ENCODE measurements at regions not wholly inside any gene's neighbourhood (a gene's known extent, or its start where the extent isn't known, plus 50 kb on each side); places are given as distances from the start of the nearest gene placed in this dataset.

DNA sequence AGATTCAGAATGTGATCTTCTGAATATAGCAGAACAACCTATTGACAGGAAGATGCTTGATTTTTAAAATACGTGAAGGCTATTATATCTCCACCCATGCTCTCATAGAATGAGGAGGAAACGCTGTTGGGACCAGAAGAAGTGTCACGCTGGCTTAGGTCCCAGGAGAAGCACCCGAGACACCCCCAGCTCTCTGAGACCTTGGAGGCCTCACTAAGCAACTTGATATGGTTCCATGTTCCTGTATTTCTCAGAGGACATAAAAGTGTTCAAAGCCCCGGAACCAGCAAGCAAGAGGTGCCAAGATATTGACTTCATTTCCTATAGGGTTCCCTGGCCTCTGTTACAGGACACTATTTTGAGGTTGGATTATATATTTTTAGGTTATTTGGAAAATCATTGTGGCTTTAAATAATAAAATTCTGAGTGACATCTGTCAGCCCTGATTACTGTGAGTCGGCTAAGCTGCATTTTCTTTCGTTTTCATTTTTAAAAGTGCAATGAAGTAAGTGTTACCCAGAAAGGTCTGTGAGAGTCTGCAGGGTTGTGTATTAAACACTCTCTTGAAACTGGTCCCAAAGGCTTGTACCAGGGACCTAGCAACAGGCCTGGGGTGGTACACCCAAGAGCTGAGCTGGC lies 400.0 kb downstream of the SOX9 start:
- no peak for DNase-seq (ENCODE audit: low read depth)

DNA sequence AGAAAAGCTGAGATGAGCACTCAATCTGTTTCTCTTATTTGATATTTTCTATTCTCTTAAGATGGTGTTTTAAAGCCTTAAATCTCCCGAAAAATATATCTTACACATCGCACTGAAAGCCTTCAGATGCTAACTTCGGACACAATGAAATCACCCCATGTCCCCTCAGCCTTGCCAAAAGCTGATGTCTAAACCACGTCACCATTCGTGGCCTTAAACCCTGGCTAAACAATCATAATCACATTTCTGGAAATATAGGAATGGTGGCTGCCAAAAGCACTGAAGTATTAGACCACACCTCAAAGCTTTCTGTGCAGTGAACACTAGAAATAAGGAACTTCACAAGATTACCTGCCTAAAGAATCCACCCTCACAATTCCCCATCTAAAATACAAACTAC lies 402.7 kb downstream of the SOX9 start:
- DNase-seq (ENCODE audit: low read depth) = no peak

DNA sequence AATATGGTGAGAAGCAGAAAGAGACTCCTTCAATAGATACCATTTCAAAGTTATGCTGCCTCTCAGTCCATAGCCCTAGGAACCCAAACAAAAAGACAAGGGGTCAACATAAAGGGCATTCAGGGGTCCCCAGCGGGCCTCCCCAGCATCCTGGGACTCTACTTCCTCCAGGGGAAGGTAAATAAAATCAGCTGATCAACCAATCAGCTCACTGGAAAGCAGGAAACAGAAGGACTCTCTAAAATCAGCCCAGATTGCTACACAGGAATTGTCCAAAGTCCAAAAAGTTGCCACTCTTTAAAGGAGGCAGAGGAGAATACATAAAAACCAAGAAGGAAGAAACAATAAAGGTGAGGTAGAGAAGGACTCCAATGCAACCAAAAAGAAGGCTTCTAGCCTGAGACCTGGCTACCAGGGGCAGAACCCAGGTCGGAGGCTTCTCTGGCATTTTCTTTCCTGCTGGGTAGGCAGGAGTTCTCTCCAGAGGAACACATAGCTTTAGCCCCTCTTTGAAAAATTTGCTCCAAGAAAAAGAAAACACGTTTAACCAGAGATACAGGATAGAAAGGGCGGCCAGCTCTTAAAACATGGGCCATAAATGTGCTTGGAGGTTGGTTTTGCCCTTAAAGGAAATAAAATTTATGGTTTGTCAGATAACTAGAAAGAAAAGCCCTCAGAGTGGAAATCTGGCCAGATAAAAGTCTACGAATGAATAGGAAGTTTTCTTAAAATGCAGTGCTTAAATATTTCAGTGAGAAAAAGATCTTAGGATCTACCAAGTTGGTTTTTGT lies 404.6 kb downstream of the SOX9 start:
- DNase-seq (ENCODE audit: low read depth) = no peak

DNA sequence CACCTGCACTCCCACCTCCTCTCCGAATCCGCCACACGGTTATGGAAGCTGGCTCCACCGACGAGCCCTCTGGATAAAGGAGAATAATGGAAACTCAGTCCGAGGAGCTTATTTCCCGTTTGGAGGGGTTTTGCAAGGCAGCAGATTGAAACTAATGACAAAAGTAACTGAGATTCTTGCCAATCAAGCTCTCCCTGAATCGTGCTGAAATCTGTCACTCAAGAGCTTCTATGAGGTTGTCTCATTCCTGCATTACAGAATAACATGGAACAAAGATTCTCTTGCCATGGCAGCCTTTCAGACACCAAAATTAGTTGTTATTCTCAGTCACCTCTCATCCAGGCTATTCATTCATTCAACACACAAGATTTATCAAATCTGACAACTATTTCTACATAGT lies 405.9 kb downstream of the SOX9 start:
- no peak for DNase-seq (ENCODE audit: low read depth)

DNA sequence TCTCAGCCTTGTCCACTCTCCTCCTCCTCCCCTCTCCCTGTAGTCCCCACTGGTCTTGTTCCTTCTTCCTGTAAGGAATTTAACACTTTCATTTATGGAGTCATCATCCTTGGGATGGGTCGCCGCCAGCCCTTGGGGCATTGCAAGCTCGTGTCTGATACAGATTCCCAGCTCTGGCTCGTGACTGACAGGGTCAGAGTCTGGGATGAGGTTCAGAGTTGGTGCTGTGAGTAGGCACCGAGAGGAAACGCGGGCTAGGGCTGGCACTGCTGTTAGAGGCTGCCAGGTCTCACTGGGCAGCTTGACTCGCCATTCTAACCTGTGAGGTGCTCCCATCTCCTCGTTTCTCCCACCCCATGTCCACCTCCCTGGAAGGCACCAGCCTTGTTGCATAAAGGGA lies 407.0 kb downstream of the SOX9 start:
- DNase-seq (ENCODE audit: low read depth) = no peak

DNA sequence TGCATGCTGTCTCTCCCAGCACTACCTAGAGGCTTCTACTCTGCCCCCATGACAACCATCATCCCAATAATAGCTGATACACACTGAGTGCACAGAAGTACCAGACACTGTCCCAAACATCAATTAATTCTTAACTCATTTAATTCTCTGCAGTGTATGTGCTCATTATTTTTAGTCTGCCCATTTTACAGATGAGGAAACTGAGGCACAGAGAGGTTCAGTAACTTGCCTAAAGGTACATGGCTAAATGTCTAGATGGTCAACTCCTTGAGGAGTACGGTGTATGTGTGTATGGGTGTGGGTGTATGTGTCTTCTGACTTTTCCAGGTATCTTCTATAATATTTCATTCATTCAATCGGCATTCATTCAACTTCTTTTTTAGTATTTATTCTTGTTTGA lies 407.9 kb downstream of the SOX9 start:
- DNase-seq (ENCODE audit: low read depth) = no peak

DNA sequence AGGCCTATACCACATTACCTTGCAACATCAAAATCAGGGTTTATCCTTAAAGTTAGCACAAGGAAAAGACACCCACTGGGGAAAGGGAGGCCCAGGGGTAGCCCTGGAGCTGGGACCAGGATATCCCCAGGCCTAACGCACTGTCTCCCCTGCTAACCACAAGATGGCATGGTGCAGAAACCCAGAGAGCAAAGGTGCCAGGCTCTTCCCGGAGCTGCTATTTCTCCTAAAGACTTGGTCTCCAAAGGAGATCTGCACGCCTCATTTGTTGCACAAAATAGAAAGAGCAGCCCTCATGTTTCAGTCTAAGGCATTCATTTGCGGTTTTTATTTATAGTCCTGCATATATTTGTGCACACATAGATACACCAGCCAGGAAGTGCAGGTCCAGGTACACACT lies 408.6 kb downstream of the SOX9 start:
- no peak for DNase-seq (ENCODE audit: low read depth)

DNA sequence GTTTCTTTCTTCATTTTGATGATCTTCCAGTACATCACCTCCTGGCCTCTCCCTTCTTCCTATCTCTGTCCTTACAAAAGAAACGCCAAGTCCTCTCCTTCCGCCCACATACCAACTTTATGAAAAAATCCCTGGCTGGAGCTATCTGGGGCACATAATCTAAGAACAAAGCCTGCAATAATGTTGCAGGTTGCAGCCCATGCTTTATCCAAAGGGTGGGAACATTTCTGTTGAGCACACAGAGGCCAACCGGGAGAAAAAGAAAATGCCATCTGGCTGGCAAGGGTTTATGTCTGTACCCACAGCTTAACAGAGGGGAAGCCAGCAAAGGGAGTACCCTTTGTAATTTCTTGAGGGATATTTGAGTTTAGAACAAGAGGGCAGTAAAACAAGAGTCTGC lies 409.6 kb downstream of the SOX9 start:
- DNase-seq (ENCODE audit: low read depth) = no peak

DNA sequence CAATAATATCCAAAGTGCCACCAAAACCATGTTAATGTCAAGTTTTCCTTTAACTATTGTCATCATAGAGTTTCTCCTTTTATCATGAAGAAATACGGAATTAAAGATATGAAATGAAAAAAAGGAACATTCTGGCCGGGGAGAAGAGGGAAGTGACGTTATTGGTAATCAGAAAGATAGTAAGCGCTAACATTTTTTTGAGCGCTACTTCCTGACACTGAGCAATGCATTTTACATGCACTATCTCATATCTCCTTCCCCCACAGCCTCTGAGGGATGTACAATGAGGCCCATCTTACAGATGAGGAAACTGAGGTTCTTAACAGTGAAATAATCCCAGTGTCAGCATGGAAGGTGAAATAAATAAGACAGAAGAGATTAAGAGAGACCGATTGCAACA lies 410.9 kb downstream of the SOX9 start:
- DNase-seq (ENCODE audit: low read depth) = no peak

DNA sequence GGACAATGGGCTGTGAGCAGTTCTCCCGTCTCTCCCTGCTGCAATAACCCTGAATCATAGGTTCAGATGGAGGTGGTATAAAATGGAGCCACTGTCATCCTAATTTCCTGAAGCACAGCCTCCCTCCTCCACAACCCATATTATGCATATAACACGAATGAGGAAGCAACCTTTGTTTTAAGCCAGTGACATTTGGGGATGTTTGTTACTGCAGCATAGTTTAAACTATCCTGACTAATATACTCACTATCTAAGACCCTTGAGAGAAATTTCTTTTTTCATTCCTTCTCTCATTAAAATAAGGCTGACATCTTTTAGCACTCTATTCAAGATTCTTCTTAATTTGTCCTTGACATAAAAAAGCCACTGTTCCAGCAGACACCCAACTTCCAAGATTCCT lies 413.4 kb downstream of the SOX9 start:
- no peak for DNase-seq (ENCODE audit: low read depth)

DNA sequence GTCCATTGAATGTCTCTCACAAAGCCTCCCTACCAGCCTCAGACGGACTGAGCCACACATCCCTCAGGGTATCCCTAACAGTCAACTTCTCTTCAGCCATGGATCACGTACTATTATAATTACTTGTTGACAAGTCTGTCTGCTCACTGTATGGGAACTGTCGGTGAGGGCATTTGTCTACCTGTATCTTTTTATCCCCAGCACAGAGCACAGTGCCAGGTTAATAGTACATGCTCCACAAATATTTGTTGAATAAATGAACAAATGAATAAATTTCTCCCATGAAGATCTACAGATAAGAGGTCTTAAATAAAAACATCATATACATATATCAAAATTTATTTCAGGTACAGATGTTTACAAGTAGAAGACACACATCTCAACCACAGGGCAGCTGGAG lies 414.0 kb downstream of the SOX9 start:
- no peak for DNase-seq (ENCODE audit: low read depth)

DNA sequence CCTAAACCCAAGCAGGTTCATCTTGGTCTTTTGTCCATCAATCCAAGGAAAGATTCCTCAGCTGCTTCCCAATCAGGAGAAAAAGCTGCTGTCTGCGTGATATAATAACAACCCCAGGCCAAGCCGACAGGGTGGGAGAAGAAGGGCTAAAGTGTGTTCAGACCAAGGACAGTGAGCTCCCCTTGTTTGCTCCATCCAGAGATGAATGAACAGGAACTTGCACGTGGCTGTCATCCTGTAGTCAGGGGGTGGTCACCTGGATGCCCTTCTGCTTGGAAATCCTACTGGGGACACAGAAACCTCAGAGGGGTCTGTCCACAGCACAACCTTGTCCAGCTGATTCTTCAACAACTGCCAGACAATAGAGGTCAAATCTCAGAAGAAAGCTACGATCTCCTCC lies 414.5 kb downstream of the SOX9 start:
- DNase-seq (ENCODE audit: low read depth) = no peak

DNA sequence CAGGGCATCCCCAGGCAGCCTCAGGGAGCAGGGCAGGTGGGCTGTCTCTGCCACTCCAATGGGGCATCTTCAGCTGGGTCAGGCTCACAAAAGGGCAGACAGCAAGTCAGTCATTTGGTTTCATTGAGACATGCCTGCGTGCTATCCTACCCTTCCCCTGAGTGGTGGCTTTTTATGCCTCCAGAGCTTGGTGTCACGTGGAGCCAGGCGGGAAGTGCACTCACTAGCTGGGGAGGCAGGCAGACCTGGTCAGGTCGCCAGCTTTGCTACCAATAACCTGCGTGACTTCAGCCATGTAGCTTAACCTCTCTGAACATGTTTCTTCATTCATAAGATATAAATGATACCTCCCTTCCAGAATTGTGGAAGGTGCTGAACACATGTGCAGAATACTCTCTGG lies 415.0 kb downstream of the SOX9 start:
- no peak for DNase-seq (ENCODE audit: low read depth)

DNA sequence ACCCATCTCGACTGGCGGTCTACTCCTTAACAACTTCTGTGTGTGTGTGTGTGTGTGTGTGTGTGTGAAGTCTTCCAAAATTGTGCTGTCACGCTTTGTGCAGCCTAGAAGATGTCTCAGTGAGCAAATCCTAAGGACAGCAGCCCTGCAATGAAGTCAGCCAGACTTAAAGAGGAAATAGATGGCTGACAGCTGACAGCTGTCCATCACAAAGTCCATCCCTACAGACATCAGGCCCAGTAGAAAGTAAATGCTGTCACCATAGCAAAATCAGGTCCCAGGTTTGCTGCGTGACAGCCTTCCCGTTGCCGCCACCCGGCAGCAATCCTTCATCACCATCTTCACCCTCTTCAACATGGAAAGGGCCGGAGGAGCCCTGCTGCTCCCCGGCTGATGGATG lies 416.0 kb downstream of the SOX9 start:
- no peak for DNase-seq (ENCODE audit: low read depth)

DNA sequence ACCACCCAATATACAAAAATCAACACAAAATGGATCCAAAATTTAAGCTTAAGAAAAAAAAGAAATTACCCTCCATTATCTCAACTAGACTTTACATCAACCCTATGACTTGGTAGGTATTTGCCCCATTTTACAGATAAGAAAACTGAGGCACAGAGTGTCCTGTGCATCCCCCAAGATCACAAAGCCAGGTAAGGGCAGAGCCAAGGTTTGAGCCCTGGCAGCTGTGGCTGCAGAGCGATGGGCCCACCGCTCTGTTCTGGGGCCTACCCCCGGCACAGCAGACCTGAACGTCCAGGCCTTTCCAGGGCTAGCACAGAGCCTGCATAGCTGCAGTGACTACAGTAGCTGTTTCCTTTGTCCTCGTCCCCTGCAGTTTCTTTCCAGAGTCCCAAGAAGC lies 417.6 kb downstream of the SOX9 start:
- no peak for DNase-seq (ENCODE audit: low read depth)

DNA sequence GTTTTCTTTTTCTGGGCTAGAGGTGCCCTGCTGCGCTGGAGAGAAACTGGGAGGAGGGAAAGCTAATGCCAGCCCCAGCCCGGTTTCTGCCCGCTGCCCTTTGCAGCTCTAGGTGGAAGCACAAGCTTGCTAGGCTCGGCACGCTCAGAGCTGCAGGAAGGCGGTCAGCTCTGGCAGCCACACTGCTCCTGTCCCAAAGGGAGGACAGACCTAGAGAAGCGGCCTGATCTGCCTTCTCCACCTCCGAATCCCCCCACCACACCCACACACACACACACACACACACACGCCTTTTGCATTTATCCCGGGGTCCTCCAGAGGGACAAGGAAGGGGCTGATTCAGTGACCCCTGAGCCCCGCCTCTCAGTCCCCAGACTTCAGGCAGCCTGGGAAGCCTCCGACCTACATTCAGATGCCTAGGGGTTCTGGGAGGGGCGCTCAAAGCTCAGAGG lies 418.1 kb downstream of the SOX9 start:
- no peak for DNase-seq (ENCODE audit: low read depth)

DNA sequence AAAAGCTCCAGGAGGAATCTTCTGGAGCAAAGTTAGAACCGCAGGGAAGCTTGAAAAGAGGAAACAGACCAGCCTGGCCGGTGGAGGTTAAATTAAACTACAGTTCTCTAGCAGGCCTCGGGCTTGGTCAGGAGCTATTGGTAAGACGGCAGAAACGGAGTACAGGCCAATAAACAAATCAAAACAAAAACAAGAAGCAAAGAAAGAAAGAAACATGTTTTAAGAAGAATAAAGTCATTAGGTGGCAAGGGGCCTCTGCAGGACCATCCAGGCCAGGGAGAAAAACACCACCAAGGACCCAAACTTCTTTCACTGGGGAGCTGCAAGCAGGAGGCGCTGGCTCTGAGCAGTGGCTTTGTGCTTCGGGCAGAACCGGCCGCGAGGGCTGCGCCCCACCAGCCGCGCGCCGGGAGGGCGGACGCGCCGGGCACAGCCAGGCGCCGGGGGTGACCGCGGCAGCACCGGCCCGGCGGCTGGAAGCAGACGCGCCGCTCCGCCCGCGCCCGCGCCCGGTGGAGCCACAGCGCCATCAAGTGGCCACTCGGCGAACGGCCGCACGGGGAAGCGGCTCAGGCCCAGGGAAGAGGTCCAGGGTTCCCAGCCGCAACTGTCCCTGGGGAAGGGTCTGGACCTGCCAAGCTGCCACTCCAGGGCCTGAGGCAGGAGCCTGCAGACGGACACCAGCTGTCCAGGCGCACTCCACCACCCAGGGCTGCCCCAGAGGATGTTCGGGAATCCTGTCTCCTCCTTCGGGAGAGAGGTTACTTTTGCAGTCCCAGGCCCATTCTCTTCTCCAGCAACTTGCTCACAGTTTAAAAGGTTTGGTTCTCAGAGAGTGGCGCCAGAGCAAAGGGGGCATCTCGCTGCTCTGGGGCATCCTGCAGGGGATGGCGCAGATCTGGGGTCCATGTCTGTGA lies 419.4 kb downstream of the SOX9 start:
- DNase-seq (ENCODE audit: low read depth) = peak; percentile 10

DNA sequence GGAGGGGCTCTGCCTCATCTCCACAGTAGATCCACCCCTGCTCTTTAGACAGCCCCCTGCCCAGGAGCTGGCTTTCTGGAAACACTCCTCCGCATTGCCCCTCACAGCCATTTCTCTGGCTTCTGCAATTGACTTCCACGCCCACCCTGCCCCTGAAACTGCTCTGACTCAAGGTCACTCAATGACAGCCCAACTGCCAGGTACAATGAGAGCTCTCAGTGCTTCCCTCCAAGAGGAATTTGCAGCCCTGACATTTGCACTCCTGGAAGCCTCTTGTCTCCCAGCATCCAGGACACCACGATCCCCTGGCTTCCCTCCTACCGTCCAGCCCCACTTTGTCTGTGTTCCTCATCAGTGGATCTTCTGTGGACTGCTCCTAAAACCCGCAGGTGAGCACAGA lies 421.5 kb downstream of the SOX9 start:
- DNase-seq (ENCODE audit: low read depth) = no peak

DNA sequence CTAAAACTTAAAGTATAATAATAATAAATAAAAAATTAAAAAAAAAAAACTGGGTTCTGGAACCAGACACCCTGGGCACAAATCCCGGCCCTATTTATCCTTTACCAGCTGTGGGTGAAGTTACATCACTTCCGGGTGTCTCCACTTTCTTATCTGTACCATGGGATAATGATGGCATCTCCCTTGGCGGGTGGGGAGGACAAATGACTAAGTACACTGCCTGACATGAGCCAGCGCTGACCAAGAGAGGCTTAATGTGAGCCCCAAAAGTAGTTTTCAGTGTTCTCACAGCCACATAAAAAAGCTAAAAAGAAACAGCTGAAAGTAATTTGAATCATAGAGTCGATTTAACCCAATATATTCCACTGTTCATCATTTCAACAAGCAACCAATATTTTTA lies 424.9 kb downstream of the SOX9 start:
- DNase-seq (ENCODE audit: low read depth) = no peak

DNA sequence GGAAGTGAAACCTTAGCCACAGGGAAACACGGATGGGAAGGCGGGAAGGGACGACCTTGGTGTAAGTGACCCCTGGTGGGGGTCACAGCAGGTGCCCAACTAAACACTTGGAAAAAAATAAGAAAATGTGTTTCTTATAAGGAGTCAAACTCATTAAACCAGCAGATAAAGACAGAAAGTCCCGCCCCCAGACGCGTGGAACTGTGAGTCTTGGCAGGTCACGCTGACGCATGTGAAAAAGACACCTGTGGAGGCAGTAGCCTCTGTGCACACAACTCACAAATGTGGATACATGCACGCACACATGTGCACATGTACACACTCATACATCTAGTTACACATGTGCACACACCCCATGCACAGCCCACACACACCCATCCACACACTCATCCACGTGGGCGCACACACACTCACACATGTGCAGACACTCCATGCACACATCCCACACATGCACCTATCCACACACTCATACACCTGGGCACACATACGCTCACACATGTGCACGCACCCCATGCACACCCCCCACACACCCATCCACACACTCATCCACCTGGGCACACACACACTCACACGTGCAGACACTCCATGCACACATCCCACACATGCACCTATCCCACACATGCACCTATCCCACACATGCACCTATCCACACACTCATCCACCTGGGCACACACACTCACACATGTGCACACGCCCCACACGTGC lies 432.4 kb downstream of the SOX9 start:
- no peak for DNase-seq (ENCODE audit: low read depth)

DNA sequence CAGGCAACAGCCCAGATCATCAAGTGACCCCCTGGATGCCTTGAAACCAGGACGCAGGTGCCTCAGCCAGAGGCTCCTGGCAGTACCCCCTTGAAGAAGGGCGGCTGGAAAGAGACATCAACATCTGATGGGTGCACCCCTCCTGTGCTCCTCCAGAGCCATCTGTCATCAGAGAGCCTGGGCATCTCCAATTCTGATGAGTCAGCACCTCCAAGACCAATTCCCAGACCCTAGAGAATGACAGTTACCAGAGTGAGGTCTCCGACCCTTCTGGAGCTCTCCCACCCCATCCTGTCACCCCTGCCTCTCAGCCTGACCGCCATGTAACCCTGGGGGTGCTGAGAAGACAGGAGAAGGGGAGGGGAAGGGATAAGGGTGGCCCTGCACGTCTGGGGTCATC lies 433.7 kb downstream of the SOX9 start:
- no peak for DNase-seq (ENCODE audit: low read depth)

DNA sequence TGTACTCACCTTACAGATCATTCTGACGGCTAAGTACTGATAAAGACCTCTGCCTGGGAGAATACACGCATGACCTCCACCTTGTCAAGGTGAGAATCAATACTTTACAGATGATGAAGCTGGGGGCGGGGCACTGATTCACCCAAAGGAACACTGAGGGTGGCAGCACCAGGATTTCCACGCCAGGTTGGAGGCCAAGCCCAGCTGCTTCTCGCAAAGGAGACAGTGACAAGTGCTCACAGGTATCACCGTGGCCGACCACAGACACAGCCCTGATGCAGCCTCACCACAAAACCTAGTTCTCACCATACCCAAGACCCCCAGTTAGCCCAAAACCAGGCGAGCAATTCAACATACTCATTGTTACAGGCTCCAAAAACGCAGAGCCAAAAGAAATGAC lies 434.2 kb downstream of the SOX9 start:
- no peak for DNase-seq (ENCODE audit: low read depth)

Data from stimulated activated CD8-positive, alpha-beta memory T cell treated with anti-CD3 and anti-CD28 coated beads, Interleukin-12 subunit alpha, Interleukin-12 subunit beta, amount 100 ng/mL, for 4 hours (primary cell).